Ascending aorta (tissue), 2 donors: ENCODE measurements at regions not wholly inside any gene's neighbourhood (a gene's known extent, or its start where the extent isn't known, plus 50 kb on each side); places are given as distances from the start of the nearest gene placed in this dataset.

ENCODE experiments used
- DNase-seq, 2 donors: peaks; one replicate each; pipeline ENCODE4 v3.0.0-alpha.2; 2019; ENCODE audit warnings: low spot score in 2 of 2
- H3K27ac ChIP-seq, 2 donors: fragments of 200-600 bp; sonication (generic); one replicate each; pipeline ENCODE4 v1.5.1; 2016 to 2017; ENCODE audit warnings: mild to moderate bottlenecking in 1 of 2
- H3K27me3 ChIP-seq: fragments of 200-600 bp; sonication (generic); one replicate; pipeline ENCODE4 v1.5.1; 2017
- H3K36me3 ChIP-seq, 2 donors: fragments of 200-600 bp; sonication (generic); one replicate each; pipeline ENCODE4 v1.5.1; 2016
- H3K4me1 ChIP-seq, 2 donors: fragments of 200-600 bp; sonication (generic); one replicate each; pipeline ENCODE4 v1.5.1; 2016 to 2017; ENCODE audit warnings: mild to moderate bottlenecking in 1 of 2
- H3K4me3 ChIP-seq, 2 donors: fragments of 200-600 bp; sonication (generic); one replicate each; pipeline ENCODE4 v1.5.1; 2016 to 2017; ENCODE audit warnings: mild to moderate bottlenecking in 1 of 2
- H3K9me3 ChIP-seq, 2 donors: fragments of 200-600 bp; sonication (generic); one replicate each; pipeline ENCODE4 v1.5.1; 2016
- CTCF ChIP-seq, 3 experiments: fragments of 200-600 bp in 2 of 3; fragments of 450-650 bp in 1 of 3; sonication (generic) in 2 of 3; IDR thresholded peaks; one replicate each; pipeline ENCODE4 v1.5.1; 2016 to 2019; ENCODE audit warnings: antibody characterized with exemption in 3 of 3, mild to moderate bottlenecking in 1 of 3, moderate library complexity in 1 of 3
- intact Hi-C: fragments of 100-400 bp; cut with DNase I; formaldehyde crosslinking; loops from one replicate; pipeline ENCODE4 v1.15.1; 2023

GRCh38 chr18:6504605-6505497, 90.1 kb upstream of the L3MBTL4 start:
- no peak for DNase-seq
- TF ChIP-seq CTCF (IDR thresholded peaks at IDR 0.05) = no peak
- H3K4me3 ChIP-seq = no peak overlapping the region
- H3K27me3 ChIP-seq = no peaks in the 10 kb centered on the region
- no peaks in the 10 kb centered on the region for H3K4me1 ChIP-seq
- H3K9me3 ChIP-seq = no peaks in the 10 kb centered on the region
- H3K27ac ChIP-seq = no peak overlapping the region
- intact Hi-C loops = no loop called here
- no peaks in the 10 kb centered on the region for H3K36me3 ChIP-seq

- Histone ChIP-seq H3K4me3 (no peak overlapping the region), H3K27me3 (no peaks in the 10 kb centered on the region), H3K9me3 (no peaks in the 10 kb centered on the region), H3K27ac (no peak overlapping the region), H3K4me1 (no peaks in the 10 kb centered on the region), H3K36me3 (no peaks in the 10 kb centered on the region)
- DNase-seq = no peak
- TF ChIP-seq CTCF (IDR thresholded peaks at IDR 0.05) = no peak
- intact Hi-C loops = no loop called here
These were observed 90.8 kb upstream of the L3MBTL4 start for GRCh38 chr18:6505498-6505875.

- Histone ChIP-seq H3K27me3 (no peaks in the 10 kb centered on the region), H3K4me1 (no peaks in the 10 kb centered on the region), H3K36me3 (no peaks in the 10 kb centered on the region), H3K27ac (no peak overlapping the region), H3K4me3 (no peak overlapping the region), H3K9me3 (no peaks in the 10 kb centered on the region)
- intact Hi-C loops = no loop called here
- DNase-seq = no peak
- no peak for TF ChIP-seq CTCF (IDR thresholded peaks at IDR 0.05)
These were observed 94.7 kb upstream of the L3MBTL4 start for GRCh38 chr18:6509417-6509816.

- Histone ChIP-seq H3K4me1 (no peaks in the 10 kb centered on the region), H3K27ac (no peak overlapping the region), H3K9me3 (no peaks in the 10 kb centered on the region), H3K36me3 (no peaks in the 10 kb centered on the region), H3K27me3 (no peaks in the 10 kb centered on the region), H3K4me3 (no peak overlapping the region)
- TF ChIP-seq CTCF (IDR thresholded peaks at IDR 0.05) = no peak
- intact Hi-C loops = no loop called here
- no peak for DNase-seq
These were observed 95.1 kb upstream of the L3MBTL4 start for GRCh38 chr18:6509832-6510231.

GRCh38 chr18:6520901-6521300, 106.2 kb upstream of the L3MBTL4 start:
- Histone ChIP-seq H3K9me3 (peaks cover 0 to 4% of the 10 kb centered on the region in 2 donors), H3K27me3 (no peaks in the 10 kb centered on the region), H3K27ac (no peak overlapping the region), H3K4me1 (no peaks in the 10 kb centered on the region), H3K4me3 (no peak overlapping the region), H3K36me3 (no peaks in the 10 kb centered on the region)
- TF ChIP-seq CTCF (IDR thresholded peaks at IDR 0.05) = no peak
- intact Hi-C loops = no loop called here
- DNase-seq = no peak
